HepG2 (cell line): ENCODE measurements at regions not wholly inside any gene's neighbourhood (a gene's known extent, or its start where the extent isn't known, plus 50 kb on each side); places are given as distances from the start of the nearest gene placed in this dataset.

Experiments used
- ATAC-seq: fragments of 200-7000 bp; cut with Tn5 transposase; 3 replicates; pipeline ENCODE4 v1.9.1; 2020; ENCODE audit warnings: mild to moderate bottlenecking, moderate library complexity
- BruUV-seq: library from RNA; stranded (reverse); fragments of 400-500 nt; replicated peaks from 2 replicates; lab custom pipeline; 2021; lab: Mats Ljungman, UMichigan
- CTCF ChIA-PET: fragments of 300-600 bp; formaldehyde crosslinking; extraction: SDS; loops from one replicate; lab custom pipeline; 2021; ENCODE audit warnings: low total read pairs, inconsistent platforms, low intra/inter-chr PET ratio; lab: Yijun Ruan, JAX
- POLR2A ChIA-PET: fragments of 350-600 bp; sonication (Branson Sonifier 250); formaldehyde crosslinking; loops from one replicate; lab custom pipeline; 2020; ENCODE audit warnings: antibody characterized with exemption, inconsistent platforms; lab: Yijun Ruan, JAX
- DNase-seq: peaks from one replicate; pipeline ENCODE4 v3.0.0-alpha.2; 2015; ENCODE audit warnings: low spot score
- FAIRE-seq: peaks from 3 replicates; lab custom pipeline; 2011; peaks lifted over from hg19 to GRCh38; lab: Jason Lieb, UNC
- H2AFZ ChIP-seq: one replicate; pipeline ENCODE4 v1.6.1; 2011; ENCODE audit warnings: low read length, inconsistent platforms
- H3K27ac ChIP-seq: fragments of 300-600 bp; 3 replicates; pipeline ENCODE4 v1.8.0; 2011; ENCODE audit warnings: mixed run types, mild to moderate bottlenecking, mixed read lengths, low read length, inconsistent platforms; ENCODE audit not compliant: insufficient read depth; ENCODE audit errors: extremely low read length
- H3K27me3 ChIP-seq, 2 experiments: fragments of 200-600 bp in 1 of 2; 2 replicates in 1 of 2; 3 replicates in 1 of 2; pipeline versions ENCODE4 v1.6.0 to v1.8.0; 2011; ENCODE audit warnings: low read length in 2 of 2, mild to moderate bottlenecking in 2 of 2, moderate library complexity in 2 of 2, inconsistent platforms in 1 of 2; ENCODE audit not compliant: insufficient read depth in 2 of 2, control insufficient read depth in 1 of 2
- H3K36me3 ChIP-seq, 2 experiments: fragments of 200-600 bp in 1 of 2; replicated peaks in 1 of 2; 2 replicates in 1 of 2; 3 replicates in 1 of 2; pipeline versions ENCODE4 v1.5.1 to v1.8.0; 2011; ENCODE audit warnings: low read length in 2 of 2, inconsistent platforms in 1 of 2; ENCODE audit not compliant: insufficient read depth in 2 of 2, control insufficient read depth in 1 of 2
- H3K4me1 ChIP-seq: 2 replicates; pipeline ENCODE4 v1.5.1; 2012; ENCODE audit warnings: low read length, inconsistent platforms; ENCODE audit not compliant: insufficient read depth
- H3K4me2 ChIP-seq: 2 replicates; pipeline ENCODE4 v1.6.0; 2011; ENCODE audit warnings: low read depth, low read length, inconsistent platforms
- H3K4me3 ChIP-seq, 3 experiments: fragments of 200-600 bp in 1 of 3; sonication (generic), shearing (Covaris generic) in 1 of 3; replicated peaks in 1 of 3; 2 replicates each; pipeline ENCODE4 v1.5.1; 2011 to 2016; ENCODE audit warnings: low read length in 3 of 3, inconsistent platforms in 2 of 3, low read depth in 2 of 3, mild to moderate bottlenecking in 2 of 3, control low read depth in 1 of 3, mixed read lengths in 1 of 3; ENCODE audit not compliant: insufficient read depth in 1 of 3
- H3K79me2 ChIP-seq: one replicate; pipeline ENCODE4 v1.6.1; 2011; ENCODE audit warnings: low read length, inconsistent platforms; ENCODE audit not compliant: insufficient read depth
- H3K9ac ChIP-seq: 2 replicates; pipeline ENCODE4 v1.6.0; 2011; ENCODE audit warnings: mild to moderate bottlenecking, low read depth, low read length, inconsistent platforms; ENCODE audit not compliant: insufficient read depth
- H3K9me3 ChIP-seq: 2 replicates; pipeline ENCODE4 v1.5.1; 2012; ENCODE audit warnings: mild to moderate bottlenecking, low read length
- H4K20me1 ChIP-seq: 2 replicates; pipeline ENCODE4 v1.6.0; 2011; ENCODE audit warnings: inconsistent platforms, mild to moderate bottlenecking, low read length, moderate library complexity; ENCODE audit not compliant: insufficient read depth
- MNT ChIP-seq: fragments of 450-650 bp; IDR thresholded peaks from 2 replicates; pipeline ENCODE4 v1.6.1; 2016
- SALL1 ChIP-seq: sonication (generic); formaldehyde crosslinking; IDR thresholded peaks from 2 replicates; pipeline ENCODE4 v1.8.0; 2022; ENCODE audit warnings: mild to moderate bottlenecking, missing genetic modification reagents
- TARDBP ChIP-seq: sonication (generic); formaldehyde crosslinking; IDR thresholded peaks from 2 replicates; pipeline ENCODE4 v1.8.0; 2022; ENCODE audit warnings: mild to moderate bottlenecking, missing genetic modification reagents
- ZFX ChIP-seq: sonication (generic); formaldehyde crosslinking; IDR thresholded peaks from 2 replicates; pipeline ENCODE4 v1.4.0; 2020; ENCODE audit warnings: mild to moderate bottlenecking, low read depth, missing genetic modification reagents, moderate library complexity
- ZNF276 ChIP-seq: sonication (generic); formaldehyde crosslinking; IDR thresholded peaks from 2 replicates; pipeline ENCODE4 v1.4.0; 2020; ENCODE audit warnings: mild to moderate bottlenecking, low read depth, missing genetic modification reagents
- ZNF577 ChIP-seq: sonication (generic); formaldehyde crosslinking; IDR thresholded peaks from 2 replicates; pipeline ENCODE4 v1.4.0; 2020; ENCODE audit warnings: mild to moderate bottlenecking, low read depth, missing genetic modification reagents, borderline replicate concordance
- ZNF589 ChIP-seq: sonication (generic); formaldehyde crosslinking; conservative IDR thresholded peaks from 2 replicates; pipeline ENCODE4 v1.8.0; 2022; ENCODE audit warnings: mild to moderate bottlenecking, moderate library complexity, missing genetic modification reagents
- ZNF883 ChIP-seq: sonication (generic); formaldehyde crosslinking; IDR thresholded peaks from 2 replicates; pipeline ENCODE4 v1.5.1; 2020; ENCODE audit warnings: mild to moderate bottlenecking, missing genetic modification reagents; ENCODE audit errors: not compliant biosample characterization
- WGBS: methylation state at CpG from one replicate; pipeline ENCODE4 v1.1.6; 2017; ENCODE audit warnings: low lambda C conversion rate; 5-methylcytosine and 5-hydroxymethylcytosine counted together
- in situ Hi-C: cut with HindIII; loops from 2 replicates; pipeline ENCODE4 v1.10.0; 2017; ENCODE audit warnings: low pct_unique_long_range_greater_than_20kb; ENCODE audit not compliant: extremely low pct_ligation_motif_present
- intact Hi-C: fragments of 100-400 bp; cut with micrococcal nuclease; formaldehyde crosslinking; loops from one replicate; pipeline ENCODE4 v1.10.0; 2022; ENCODE audit not compliant: unreplicated experiment
- TF ChIP-seq, protein P1 (sequence below): sonication (generic); formaldehyde crosslinking; IDR thresholded peaks from 2 replicates; pipeline ENCODE4 v1.5.0; 2020; ENCODE audit warnings: mild to moderate bottlenecking, missing genetic modification reagents, borderline replicate concordance
- TF ChIP-seq, protein P2 (sequence below): sonication (generic); formaldehyde crosslinking; IDR thresholded peaks from 2 replicates; pipeline ENCODE4 v1.5.0; 2020; ENCODE audit warnings: missing genetic modification reagents
- TF ChIP-seq, protein P3 (sequence below): sonication (generic); formaldehyde crosslinking; IDR thresholded peaks from 2 replicates; pipeline ENCODE4 v1.8.0; 2022; ENCODE audit warnings: missing genetic modification reagents, low read depth, mild to moderate bottlenecking, borderline replicate concordance
- TF ChIP-seq, protein P4 (sequence below): sonication (generic); formaldehyde crosslinking; IDR thresholded peaks from 2 replicates; pipeline ENCODE4 v1.4.0; 2020; ENCODE audit warnings: missing genetic modification reagents, borderline replicate concordance

DNA sequence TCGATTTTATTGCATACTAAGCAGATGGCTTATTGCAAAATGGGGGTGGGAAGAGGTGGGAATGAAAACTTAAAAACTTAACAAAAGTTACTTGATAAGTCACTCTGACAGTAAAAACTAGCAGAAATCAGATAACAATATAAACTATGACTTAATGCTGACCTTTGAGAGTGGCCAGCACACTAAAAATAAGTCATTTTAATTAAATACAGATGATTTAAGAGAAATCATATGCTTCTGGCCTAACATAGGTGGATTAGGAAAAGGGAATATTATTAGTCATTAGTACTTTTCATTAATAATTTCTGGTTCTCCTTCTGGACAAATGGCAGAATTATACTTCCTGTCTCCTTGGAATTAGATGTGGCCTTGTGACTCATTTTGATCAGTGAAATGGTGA is 756.7 kb downstream of the PCDH19 start:
- H3K27ac ChIP-seq = no peak overlapping the region
- CTCF ChIA-PET = no interaction called here
- H3K4me1 ChIP-seq = no peaks in the 10 kb centered on the region
- ATAC-seq = no peak
- 0% methylated on average over 1 of the region's 1 CpG for WGBS
- in situ Hi-C loops = no loop called here
- no peak overlapping the region for H2AFZ ChIP-seq
- no peak for FAIRE-seq
- no peaks in the 10 kb centered on the region for H4K20me1 ChIP-seq
- H3K9ac ChIP-seq = no peak overlapping the region
- no peaks in the 10 kb centered on the region for H3K36me3 ChIP-seq
- no peaks in the 10 kb centered on the region for H3K27me3 ChIP-seq
- no peak overlapping the region for H3K4me2 ChIP-seq
- no peaks in the 10 kb centered on the region for H3K9me3 ChIP-seq
- no peak for DNase-seq
- H3K4me3 ChIP-seq = no peak overlapping the region
- intact Hi-C loops = no loop called here
- no peaks in the 10 kb centered on the region for H3K79me2 ChIP-seq
- BruUV-seq = no TSS peak
- POLR2A ChIA-PET = no interaction called here
- TF ChIP-seq, protein P1, sequence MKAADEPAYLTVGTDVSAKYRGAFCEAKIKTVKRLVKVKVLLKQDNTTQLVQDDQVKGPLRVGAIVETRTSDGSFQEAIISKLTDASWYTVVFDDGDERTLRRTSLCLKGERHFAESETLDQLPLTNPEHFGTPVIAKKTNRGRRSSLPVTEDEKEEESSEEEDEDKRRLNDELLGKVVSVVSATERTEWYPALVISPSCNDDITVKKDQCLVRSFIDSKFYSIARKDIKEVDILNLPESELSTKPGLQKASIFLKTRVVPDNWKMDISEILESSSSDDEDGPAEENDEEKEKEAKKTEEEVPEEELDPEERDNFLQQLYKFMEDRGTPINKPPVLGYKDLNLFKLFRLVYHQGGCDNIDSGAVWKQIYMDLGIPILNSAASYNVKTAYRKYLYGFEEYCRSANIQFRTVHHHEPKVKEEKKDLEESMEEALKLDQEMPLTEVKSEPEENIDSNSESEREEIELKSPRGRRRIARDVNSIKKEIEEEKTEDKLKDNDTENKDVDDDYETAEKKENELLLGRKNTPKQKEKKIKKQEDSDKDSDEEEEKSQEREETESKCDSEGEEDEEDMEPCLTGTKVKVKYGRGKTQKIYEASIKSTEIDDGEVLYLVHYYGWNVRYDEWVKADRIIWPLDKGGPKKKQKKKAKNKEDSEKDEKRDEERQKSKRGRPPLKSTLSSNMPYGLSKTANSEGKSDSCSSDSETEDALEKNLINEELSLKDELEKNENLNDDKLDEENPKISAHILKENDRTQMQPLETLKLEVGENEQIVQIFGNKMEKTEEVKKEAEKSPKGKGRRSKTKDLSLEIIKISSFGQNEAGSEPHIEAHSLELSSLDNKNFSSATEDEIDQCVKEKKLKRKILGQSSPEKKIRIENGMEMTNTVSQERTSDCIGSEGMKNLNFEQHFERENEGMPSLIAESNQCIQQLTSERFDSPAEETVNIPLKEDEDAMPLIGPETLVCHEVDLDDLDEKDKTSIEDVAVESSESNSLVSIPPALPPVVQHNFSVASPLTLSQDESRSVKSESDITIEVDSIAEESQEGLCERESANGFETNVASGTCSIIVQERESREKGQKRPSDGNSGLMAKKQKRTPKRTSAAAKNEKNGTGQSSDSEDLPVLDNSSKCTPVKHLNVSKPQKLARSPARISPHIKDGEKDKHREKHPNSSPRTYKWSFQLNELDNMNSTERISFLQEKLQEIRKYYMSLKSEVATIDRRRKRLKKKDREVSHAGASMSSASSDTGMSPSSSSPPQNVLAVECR (CRISPR knock-in tag) = no peak
- TF ChIP-seq MNT = no peak
- no peak for TF ChIP-seq ZNF577 (CRISPR knock-in tag)
- TF ChIP-seq ZNF589 = no peak
- TF ChIP-seq ZNF276 = no peak
- TF ChIP-seq, protein P2, sequence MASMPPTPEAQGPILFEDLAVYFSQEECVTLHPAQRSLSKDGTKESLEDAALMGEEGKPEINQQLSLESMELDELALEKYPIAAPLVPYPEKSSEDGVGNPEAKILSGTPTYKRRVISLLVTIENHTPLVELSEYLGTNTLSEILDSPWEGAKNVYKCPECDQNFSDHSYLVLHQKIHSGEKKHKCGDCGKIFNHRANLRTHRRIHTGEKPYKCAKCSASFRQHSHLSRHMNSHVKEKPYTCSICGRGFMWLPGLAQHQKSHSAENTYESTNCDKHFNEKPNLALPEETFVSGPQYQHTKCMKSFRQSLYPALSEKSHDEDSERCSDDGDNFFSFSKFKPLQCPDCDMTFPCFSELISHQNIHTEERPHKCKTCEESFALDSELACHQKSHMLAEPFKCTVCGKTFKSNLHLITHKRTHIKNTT (CRISPR knock-in tag) = no peak
- TF ChIP-seq ZNF883 (CRISPR knock-in tag) = no peak
- no peak for TF ChIP-seq SALL1 (CRISPR knock-in tag)
- TF ChIP-seq, protein P3, sequence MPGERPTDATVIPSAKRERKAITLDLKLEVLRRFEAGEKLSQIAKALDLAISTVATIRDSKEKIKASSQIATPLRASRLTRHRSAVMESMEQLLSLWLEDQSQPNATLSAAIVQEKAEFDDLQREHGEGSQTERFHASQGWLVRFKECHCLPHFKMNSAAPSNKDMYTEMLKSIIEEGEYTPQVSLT (CRISPR knock-in tag) = no peak
- TF ChIP-seq TARDBP (CRISPR knock-in tag) = no peak
- TF ChIP-seq ZFX (CRISPR knock-in tag) = no peak
- TF ChIP-seq, protein P4, sequence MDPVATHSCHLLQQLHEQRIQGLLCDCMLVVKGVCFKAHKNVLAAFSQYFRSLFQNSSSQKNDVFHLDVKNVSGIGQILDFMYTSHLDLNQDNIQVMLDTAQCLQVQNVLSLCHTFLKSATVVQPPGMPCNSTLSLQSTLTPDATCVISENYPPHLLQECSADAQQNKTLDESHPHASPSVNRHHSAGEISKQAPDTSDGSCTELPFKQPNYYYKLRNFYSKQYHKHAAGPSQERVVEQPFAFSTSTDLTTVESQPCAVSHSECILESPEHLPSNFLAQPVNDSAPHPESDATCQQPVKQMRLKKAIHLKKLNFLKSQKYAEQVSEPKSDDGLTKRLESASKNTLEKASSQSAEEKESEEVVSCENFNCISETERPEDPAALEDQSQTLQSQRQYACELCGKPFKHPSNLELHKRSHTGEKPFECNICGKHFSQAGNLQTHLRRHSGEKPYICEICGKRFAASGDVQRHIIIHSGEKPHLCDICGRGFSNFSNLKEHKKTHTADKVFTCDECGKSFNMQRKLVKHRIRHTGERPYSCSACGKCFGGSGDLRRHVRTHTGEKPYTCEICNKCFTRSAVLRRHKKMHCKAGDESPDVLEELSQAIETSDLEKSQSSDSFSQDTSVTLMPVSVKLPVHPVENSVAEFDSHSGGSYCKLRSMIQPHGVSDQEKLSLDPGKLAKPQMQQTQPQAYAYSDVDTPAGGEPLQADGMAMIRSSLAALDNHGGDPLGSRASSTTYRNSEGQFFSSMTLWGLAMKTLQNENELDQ (CRISPR knock-in tag) = no peak
